GM21737 (cell line): ENCODE measurements at regions not wholly inside any gene's neighbourhood (a gene's known extent, or its start where the extent isn't known, plus 50 kb on each side); places are given as distances from the start of the nearest gene placed in this dataset.
"Not testable (repeated sequence)": the region's sequence is repeated elsewhere in the genome, so short reads cannot be mapped to it uniquely, and the experiment has no call there.

Source experiments
- ATAC-seq: cut with Tn5 transposase; IDR thresholded peaks from one replicate; pipeline ENCODE4 v1.9.1; 2021; ENCODE audit warnings: mild to moderate bottlenecking, moderate library complexity; ENCODE audit not compliant: unreplicated experiment

DNA sequence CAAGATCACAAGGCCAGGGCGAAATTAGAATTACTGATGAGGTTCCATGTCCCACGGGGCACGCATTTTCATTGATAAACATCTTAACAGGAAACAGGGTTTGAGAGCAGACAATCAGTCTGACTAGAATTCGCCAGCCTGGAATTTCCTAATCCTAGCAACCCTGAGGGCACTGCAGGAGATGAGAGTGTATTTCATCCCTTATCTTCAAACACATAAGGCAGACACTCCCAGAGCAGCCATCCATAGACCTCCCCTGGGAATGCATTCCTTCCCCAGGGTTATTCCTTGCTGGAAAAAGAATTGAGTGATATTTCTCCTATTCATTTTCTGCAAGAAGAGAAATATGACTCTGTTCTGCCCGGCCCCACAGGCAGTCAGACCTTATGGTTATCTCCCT is 821.7 kb downstream of the MAT2B start:
- not testable (repeated sequence) for ATAC-seq

GRCh38 chr5:164332349-164333196 is 827.2 kb downstream of the MAT2B start:
- no peak for ATAC-seq

DNA sequence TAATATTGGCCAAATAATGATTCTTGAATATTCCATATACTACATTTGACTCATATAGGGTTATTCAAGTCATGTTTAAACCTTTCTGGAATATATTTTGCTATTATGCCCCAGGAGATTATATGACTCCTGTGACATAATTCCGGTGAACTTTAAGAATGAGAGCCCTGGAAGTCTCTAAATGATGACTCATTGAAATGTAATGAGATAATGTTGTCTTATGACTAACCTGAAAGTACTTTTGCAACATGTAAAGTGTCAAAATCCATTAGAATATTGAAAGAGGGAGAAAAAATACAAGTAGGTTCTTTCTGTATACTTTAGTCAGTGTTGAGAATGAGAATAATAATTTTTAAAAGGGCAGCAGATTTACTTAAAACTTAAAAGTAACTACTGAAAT is 830.4 kb downstream of the MAT2B start:
- no peak for ATAC-seq

DNA sequence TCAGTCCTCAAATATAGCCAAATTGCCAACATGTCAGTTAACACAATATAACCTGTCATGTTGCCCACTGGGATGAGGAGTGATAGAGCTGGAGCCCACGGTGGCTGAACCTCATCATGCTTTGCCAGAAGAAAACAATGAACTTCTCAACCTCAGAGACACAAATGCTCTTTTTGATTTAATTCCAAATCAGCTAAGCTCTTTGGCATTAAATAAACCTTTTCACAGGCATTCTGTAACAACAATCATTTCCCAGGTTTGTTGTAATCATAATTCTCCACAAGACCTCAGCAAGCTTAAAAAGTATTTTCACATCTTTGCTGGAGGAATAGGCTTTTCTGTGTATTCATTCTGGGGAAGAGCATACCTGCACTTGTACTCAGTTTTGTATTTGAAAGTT is 830.9 kb downstream of the MAT2B start:
- ATAC-seq: no peak

DNA sequence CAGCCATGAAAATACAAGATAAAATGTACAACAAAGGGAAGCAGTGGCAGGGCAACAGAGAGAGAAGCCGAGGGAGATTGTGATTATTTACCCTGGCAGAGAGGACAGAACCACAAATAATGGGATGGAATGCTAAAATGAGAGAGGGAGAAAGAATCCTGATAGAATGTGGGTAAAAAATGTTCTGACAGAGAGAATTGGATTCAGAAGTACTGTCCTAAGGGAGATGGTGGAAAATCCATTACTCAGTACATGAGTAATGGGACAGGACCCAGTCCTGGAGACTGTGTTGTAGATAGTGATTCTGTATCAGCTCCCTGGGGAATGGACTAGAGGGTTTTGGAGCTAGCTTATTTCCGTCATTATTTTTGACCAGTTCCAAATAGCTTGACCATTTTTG is 831.5 kb downstream of the MAT2B start:
- ATAC-seq: no peak

DNA sequence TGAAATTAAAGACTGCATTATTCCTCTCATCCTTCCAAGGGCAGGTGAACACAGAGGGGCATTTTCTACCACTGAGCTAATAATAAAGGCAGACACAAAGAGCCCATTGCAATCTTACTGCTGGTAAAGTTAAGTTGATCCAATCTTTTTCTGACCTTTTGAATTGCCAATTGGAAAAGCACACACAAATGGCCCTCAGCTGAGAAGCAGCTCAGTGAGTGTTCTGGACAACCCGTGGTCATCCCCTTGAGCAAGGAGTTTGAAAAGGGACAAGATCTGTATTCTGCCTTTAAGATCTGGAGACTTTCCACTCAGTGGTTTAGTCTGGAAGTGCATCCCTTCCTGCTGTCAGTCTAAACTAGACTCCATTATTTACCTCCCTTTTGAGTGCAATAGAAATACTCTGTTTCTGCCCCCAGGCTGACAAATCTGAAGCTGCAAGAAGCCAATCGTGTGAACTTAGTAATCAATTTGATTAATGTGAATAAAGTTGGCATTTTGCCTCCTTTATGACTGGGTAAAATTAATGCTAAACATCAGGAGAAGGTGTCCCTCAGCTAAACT is 835.7 kb downstream of the MAT2B start:
- ATAC-seq: no peak

GRCh38 chr5:164345173-164345849 is 839.9 kb downstream of the MAT2B start:
- ATAC-seq: no peak

GRCh38 chr5:164345853-164346252 is 840.4 kb downstream of the MAT2B start:
- no peak for ATAC-seq

GRCh38 chr5:164346785-164347630 is 841.6 kb downstream of the MAT2B start:
- no peak for ATAC-seq

DNA sequence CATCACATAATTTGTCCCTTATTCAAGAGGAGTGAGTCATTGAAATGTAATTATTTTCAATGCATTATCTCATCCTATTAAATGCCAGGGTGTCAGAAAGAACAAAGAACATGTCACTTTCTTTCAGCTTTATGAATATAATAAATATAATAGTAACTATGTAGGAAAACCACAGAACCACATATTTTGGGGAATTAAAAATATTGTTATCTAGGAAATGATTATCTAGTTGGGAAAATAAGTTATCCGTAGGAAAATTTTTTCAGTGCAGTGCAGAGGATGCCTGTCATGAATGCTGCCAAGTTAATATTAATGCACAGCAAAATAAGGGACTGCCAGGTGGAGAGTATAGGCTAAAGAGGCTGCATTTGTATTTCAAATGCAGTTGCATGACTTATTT is 844.8 kb downstream of the MAT2B start:
- no peak for ATAC-seq

- ATAC-seq: no peak
These were observed 845.9 kb downstream of the MAT2B start for GRCh38 chr5:164351245-164351834.

GRCh38 chr5:164352695-164353094 is 847.3 kb downstream of the MAT2B start:
- no peak for ATAC-seq

- no peak for ATAC-seq
These were observed 847.7 kb downstream of the MAT2B start for GRCh38 chr5:164353155-164353554.

- no peak for ATAC-seq
These were observed 848.8 kb downstream of the MAT2B start for GRCh38 chr5:164354139-164354751.

- no peak for ATAC-seq
These were observed 849.9 kb downstream of the MAT2B start for GRCh38 chr5:164355267-164355830.

DNA sequence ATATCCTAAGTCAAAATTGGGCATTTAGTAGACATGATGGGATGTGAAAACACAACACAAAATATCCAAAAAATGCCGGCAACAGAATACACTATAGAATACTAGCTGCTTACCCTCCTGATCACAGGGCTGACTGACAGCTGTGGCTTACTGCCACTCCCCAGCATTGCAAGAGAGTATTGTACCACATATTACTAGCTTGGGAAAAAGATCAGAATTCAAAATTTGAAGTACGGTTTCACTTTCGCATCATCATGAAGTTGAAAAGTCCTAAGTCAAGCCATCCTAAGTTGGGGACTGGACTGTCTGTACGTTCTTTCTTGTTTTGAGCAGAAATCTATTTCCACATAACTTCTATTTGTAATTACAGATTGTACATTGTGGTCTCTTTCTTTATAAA is 851.4 kb downstream of the MAT2B start:
- ATAC-seq: no peak

GRCh38 chr5:164357395-164358033 is 852.1 kb downstream of the MAT2B start:
- ATAC-seq: no peak

DNA sequence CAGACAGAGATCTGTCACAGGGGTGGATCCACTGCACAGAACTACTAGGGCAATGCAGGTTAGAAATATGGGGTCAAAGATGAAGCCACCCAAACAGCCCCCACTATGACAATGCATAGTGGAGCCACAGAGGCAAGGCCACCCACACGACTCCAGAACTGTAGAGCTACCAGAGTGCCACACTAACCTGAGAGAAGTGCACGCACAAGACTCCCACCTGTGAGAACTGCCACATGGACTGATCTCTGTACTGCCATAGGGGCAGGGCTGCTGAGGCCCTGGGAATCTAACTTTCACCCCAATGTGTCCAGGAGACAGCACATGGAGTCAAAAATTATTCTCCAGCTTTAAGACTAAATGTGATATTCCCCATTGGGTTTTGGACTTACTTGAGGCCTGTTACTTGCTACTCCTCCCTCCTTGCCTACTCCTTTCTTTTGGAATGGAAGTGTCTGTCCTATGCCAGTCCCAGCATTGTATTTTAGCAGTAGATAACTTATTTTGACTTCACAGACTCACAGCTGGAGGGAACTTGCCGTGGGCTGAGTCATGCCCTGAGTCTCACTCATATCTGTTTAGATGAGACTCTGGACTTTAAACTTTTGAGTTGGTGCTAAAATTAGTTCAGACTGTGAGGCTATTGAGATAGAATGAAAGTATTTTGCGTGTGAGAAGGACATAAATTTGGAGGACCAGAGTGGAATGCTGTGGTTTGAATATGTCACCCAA is 853.3 kb downstream of the MAT2B start:
- ATAC-seq: no peak
